Thyroid gland (tissue), 4 donors: ENCODE measurements at regions not wholly inside any gene's neighbourhood (a gene's known extent, or its start where the extent isn't known, plus 50 kb on each side); places are given as distances from the start of the nearest gene placed in this dataset.

Experiments
- DNase-seq, 2 donors: peaks; one replicate each; pipeline ENCODE4 v3.0.0-alpha.2; 2019
- H3K27ac ChIP-seq, 3 donors: fragments of 200-600 bp; sonication (generic); 1 replicate in 2 of 3; 2 replicates in 1 of 3; pipeline ENCODE4 v1.5.1; 2016 to 2019; ENCODE audit warnings: mild to moderate bottlenecking in 1 of 3, moderate library complexity in 1 of 3
- H3K27me3 ChIP-seq: fragments of 200-600 bp; sonication (generic); one replicate; pipeline ENCODE4 v1.5.1; 2019
- H3K36me3 ChIP-seq, 2 donors: fragments of 200-600 bp; sonication (generic); one replicate each; pipeline ENCODE4 v1.5.1; 2016 to 2019
- H3K4me1 ChIP-seq, 2 donors: fragments of 200-600 bp; sonication (generic); one replicate each; pipeline ENCODE4 v1.5.1; 2017 to 2019
- H3K4me3 ChIP-seq, 3 donors: fragments of 200-600 bp; sonication (generic); replicated peaks in 1 of 3; 1 replicate in 2 of 3; 2 replicates in 1 of 3; pipeline ENCODE4 v1.5.1; 2016; ENCODE audit warnings: mild to moderate bottlenecking in 1 of 3
- H3K9me3 ChIP-seq: fragments of 200-600 bp; sonication (generic); one replicate; pipeline ENCODE4 v1.5.1; 2017
- CTCF ChIP-seq, 6 experiments: fragments of 200-600 bp in 3 of 6; fragments of 450-650 bp in 3 of 6; sonication (generic) in 3 of 6; IDR thresholded peaks; one replicate each; pipeline ENCODE4 v1.5.1; 2016 to 2019; ENCODE audit warnings: antibody characterized with exemption in 6 of 6, mild to moderate bottlenecking in 2 of 6, inconsistent platforms in 1 of 6, moderate library complexity in 1 of 6
- POLR2A ChIP-seq, 2 donors: fragments of 450-650 bp; IDR thresholded peaks; one replicate each; pipeline ENCODE4 v1.6.1; 2017; ENCODE audit warnings: antibody characterized with exemption in 2 of 2, mild to moderate bottlenecking in 2 of 2, moderate library complexity in 1 of 2
- WGBS, 2 donors: methylation state at CpG; one replicate each; pipeline ENCODE4 v1.1.5; 2017; 5-methylcytosine and 5-hydroxymethylcytosine counted together
- intact Hi-C: fragments of 100-400 bp; cut with DNase I; formaldehyde crosslinking; loops from one replicate; pipeline ENCODE4 v1.15.1; 2023

DNA sequence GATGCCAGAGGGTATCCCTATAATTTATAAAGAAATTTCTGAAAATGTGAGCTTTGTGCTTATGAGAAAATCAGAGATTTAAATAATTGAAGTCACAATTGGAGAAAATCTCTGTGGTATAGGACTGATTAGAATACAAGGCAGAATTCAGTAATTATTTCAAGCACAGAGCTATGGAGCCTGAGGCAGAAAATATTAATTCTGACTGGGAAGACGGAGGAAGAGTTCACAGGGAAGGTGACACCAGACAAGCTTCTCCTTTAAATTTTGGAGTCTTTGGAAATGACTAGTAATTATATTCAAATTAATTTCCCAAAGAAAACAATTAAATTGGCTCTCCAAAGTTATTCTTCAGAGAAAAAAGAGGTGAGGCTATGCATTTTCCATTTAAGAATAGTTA lies 121.5 kb downstream of the CHRM3 start:
- intact Hi-C loops: no loop called here
- H3K4me3 ChIP-seq: no peak overlapping the region

DNA sequence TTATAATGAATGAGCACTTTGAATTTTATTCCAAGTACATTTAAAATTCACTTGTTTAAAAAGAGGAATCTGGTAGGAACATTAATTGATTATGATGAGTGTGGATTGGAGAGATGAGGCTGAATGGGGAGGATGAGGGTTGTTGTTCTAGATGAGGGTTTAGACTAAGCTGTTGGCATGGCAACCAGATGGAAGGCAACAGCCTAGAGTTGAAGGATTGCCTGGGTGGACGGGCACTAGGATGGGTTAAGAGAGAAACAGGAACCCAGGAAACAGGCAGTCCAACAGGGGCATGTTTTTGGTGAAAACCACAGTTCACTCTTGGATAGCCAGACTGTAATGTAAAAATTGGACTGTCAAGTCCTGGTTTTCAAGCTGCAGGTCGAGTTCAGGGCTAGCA lies 125.5 kb downstream of the CHRM3 start:
- TF ChIP-seq POLR2A (IDR thresholded peaks at IDR 0.05): no peak
- no peak for TF ChIP-seq CTCF (IDR thresholded peaks at IDR 0.05)
- Histone ChIP-seq H3K9me3 (no peaks in the 10 kb centered on the region), H3K36me3 (no peaks in the 10 kb centered on the region), H3K27ac (no peak overlapping the region), H3K27me3 (no peaks in the 10 kb centered on the region), H3K4me1 (no peaks in the 10 kb centered on the region), H3K4me3 (no peak overlapping the region)
- intact Hi-C loops: no loop called here
- DNase-seq: no peak
- 52 to 57% methylated on average over 2 of the region's 2 CpGs for WGBS, 2 donors

More for the DNA sequence above, 121.5 kb downstream of the CHRM3 start:
- TF ChIP-seq POLR2A (IDR thresholded peaks at IDR 0.05) (no peak), CTCF (IDR thresholded peaks at IDR 0.05) (no peak)
- Histone ChIP-seq H3K9me3 (no peaks in the 10 kb centered on the region), H3K27ac (no peak overlapping the region), H3K27me3 (no peaks in the 10 kb centered on the region), H3K36me3 (no peaks in the 10 kb centered on the region), H3K4me1 (no peaks in the 10 kb centered on the region)
- 92 to 95% methylated on average over 1 of the region's 1 CpG for WGBS, 2 donors
- DNase-seq: no peak

GRCh38 chr1:239516579-239516978 lies 130.2 kb downstream of the CHRM3 start:
- H3K27me3 ChIP-seq: no peaks in the 10 kb centered on the region
- intact Hi-C loops: no loop called here
- H3K27ac ChIP-seq: no peak overlapping the region
- H3K9me3 ChIP-seq: no peaks in the 10 kb centered on the region
- no peaks in the 10 kb centered on the region for H3K4me1 ChIP-seq
- 76 to 85% methylated on average over 9 of the region's 9 CpGs for whole genome bisulfite sequencing, 2 donors
- H3K36me3 ChIP-seq: no peaks in the 10 kb centered on the region
- no peak overlapping the region for H3K4me3 ChIP-seq
- TF ChIP-seq CTCF (IDR thresholded peaks at IDR 0.05): no peak
- no peak for TF ChIP-seq POLR2A (IDR thresholded peaks at IDR 0.05)
- DNase-seq: no peak

- no peak for TF ChIP-seq POLR2A (IDR thresholded peaks at IDR 0.05)
- TF ChIP-seq CTCF (IDR thresholded peaks at IDR 0.05): no peak
- no peaks in the 10 kb centered on the region for H3K4me1 ChIP-seq
- no peak overlapping the region for H3K27ac ChIP-seq
- H3K27me3 ChIP-seq: no peaks in the 10 kb centered on the region
- H3K4me3 ChIP-seq: no peak overlapping the region
- intact Hi-C loops: no loop called here
- no peaks in the 10 kb centered on the region for H3K36me3 ChIP-seq
- 93 to 96% methylated on average over 4 of the region's 4 CpGs for WGBS, 2 donors
- DNase-seq: no peak
- no peaks in the 10 kb centered on the region for H3K9me3 ChIP-seq
These were observed 140.0 kb downstream of the CHRM3 start for GRCh38 chr1:239526391-239526790.

GRCh38 chr1:239527051-239527693 lies 140.8 kb downstream of the CHRM3 start:
- Histone ChIP-seq H3K9me3 (no peaks in the 10 kb centered on the region), H3K27ac (no peak overlapping the region), H3K4me3 (no peak overlapping the region), H3K36me3 (no peaks in the 10 kb centered on the region), H3K27me3 (no peaks in the 10 kb centered on the region), H3K4me1 (no peaks in the 10 kb centered on the region)
- 91 to 94% methylated on average over 3 of the region's 3 CpGs for WGBS, 2 donors
- DNase-seq: no peak
- TF ChIP-seq CTCF (IDR thresholded peaks at IDR 0.05): no peak
- no peak for TF ChIP-seq POLR2A (IDR thresholded peaks at IDR 0.05)
- intact Hi-C loops: no loop called here
